ENCODE measurements at regions not wholly inside any gene's neighbourhood (a gene's known extent, or its start where the extent isn't known, plus 50 kb on each side); places are given as distances from the start of the nearest gene placed in this dataset.
"Not testable (repeated sequence)": the region's sequence is repeated elsewhere in the genome, so short reads cannot be mapped to it uniquely, and the experiment has no call there.

GRCh38 chr6:100210137-100211117, 216.4 kb upstream of the MCHR2 start:
- no peak overlapping the region for H3K27ac ChIP-seq
- TF ChIP-seq, protein P1, sequence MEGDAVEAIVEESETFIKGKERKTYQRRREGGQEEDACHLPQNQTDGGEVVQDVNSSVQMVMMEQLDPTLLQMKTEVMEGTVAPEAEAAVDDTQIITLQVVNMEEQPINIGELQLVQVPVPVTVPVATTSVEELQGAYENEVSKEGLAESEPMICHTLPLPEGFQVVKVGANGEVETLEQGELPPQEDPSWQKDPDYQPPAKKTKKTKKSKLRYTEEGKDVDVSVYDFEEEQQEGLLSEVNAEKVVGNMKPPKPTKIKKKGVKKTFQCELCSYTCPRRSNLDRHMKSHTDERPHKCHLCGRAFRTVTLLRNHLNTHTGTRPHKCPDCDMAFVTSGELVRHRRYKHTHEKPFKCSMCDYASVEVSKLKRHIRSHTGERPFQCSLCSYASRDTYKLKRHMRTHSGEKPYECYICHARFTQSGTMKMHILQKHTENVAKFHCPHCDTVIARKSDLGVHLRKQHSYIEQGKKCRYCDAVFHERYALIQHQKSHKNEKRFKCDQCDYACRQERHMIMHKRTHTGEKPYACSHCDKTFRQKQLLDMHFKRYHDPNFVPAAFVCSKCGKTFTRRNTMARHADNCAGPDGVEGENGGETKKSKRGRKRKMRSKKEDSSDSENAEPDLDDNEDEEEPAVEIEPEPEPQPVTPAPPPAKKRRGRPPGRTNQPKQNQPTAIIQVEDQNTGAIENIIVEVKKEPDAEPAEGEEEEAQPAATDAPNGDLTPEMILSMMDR (conservative IDR thresholded peaks at IDR 0.05) = no peak
- TF ChIP-seq ZFX (IDR thresholded peaks at IDR 0.05) = no peak

DNA sequence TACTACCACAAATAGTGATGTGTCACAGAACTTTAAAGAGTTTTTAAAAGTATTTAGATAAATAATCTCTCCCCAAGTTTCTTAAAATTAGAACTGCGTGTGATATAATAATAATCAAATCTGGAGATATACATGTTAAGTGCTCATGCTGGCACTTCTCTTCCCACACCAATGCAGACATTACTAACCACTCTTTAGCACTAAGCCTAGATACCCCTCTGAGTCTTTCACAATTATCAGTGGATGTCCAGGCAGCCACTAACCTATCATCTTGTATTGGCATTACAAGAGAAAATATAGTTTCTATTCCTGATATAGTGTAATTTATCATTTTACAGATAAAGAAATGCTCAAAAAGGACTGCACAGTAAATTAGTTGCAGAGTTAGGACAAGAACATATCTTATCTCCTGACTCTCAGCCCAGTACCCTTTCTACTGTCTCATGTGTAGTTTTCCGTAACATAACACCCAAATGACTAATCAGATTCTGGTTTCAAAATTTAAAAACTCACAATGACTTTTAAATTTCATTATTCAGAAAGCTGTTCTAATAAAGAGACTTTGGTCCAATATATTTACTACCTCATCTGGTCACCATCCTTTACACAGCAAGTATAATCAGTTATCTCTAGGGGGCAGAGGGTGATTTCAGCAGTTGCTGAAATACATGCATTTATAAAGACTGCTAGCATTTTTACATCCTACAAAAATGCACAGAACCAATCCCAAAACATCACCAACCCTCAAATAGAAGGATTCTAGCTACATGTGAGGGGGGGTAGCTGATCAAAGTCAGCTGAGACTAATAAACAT, 215.5 kb upstream of the MCHR2 start:
- TF ChIP-seq, protein P1 (conservative IDR thresholded peaks at IDR 0.05) = no peak
- TF ChIP-seq ZFX (IDR thresholded peaks at IDR 0.05) = no peak
- no peak overlapping the region for H3K27ac ChIP-seq

- TF ChIP-seq ZFX (IDR thresholded peaks at IDR 0.05) = no peak
- TF ChIP-seq, protein P1 (conservative IDR thresholded peaks at IDR 0.05) = no peak
Measured at GRCh38 chr6:100203400-100203799, 209.4 kb upstream of the MCHR2 start.

GRCh38 chr6:100202417-100203194, 208.6 kb upstream of the MCHR2 start:
- TF ChIP-seq ZFX (IDR thresholded peaks at IDR 0.05) = no peak
- TF ChIP-seq, protein P1 (conservative IDR thresholded peaks at IDR 0.05) = no peak
- H3K27ac ChIP-seq = no peak overlapping the region

More at GRCh38 chr6:100203400-100203799, 209.4 kb upstream of the MCHR2 start:
- H3K27ac ChIP-seq = no peak overlapping the region

DNA sequence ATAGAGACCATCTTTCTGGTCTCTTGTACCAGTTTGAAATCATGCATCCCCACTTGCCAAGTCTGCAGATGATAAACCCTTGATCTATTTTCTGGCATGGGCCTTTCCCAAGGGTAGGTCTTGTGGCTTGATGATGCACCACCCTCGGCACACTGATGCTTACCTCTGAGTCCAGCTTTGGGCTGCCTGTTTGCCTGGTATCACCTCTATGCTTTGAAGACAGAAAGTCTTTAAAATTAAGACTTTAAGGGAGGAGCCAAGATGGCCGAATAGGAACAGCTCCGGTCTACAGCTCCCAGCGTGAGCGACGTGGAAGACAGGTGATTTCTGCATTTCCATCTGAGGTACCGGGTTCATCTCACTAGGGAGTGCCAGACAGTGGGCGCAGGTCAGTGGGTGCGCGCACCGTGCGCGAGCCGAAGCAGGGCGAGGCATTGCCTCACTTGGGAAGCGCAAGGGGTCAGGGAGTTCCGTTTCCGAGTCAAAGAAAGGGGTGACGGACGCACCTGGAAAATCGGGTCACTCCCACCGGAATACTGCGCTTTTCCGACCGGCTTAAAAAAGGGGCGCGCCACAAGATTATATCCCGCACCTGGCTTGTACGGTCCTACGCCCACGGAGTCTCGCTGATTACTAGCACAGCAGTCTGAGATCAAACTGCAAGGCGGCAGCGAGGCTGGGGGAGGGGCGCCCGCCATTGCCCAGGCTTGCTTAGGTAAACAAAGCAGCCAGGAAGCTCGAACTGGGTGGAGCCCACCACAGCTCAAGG, 202.4 kb upstream of the MCHR2 start:
- not testable (repeated sequence) for H3K27ac ChIP-seq

- not testable (repeated sequence) for H3K27ac ChIP-seq
Measured at GRCh38 chr6:100195244-100195643, 201.2 kb upstream of the MCHR2 start.

DNA sequence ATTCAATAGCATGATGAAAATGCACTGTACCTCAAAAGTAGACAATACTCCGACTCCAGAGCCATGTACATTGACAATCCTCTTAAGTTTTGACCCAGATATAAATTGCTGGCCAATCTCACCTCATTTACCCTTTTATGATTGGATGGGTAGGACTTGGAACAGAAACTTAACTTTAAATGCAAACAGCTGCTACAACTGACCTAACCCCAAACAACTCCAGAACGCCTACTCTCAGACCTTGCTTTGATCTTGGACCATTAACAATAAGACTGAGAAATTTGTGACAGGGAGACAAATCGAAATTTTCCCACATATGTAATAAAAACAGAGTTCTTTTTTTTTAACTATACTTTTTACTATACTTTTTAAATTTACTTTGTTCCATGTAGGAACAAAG, 200.5 kb upstream of the MCHR2 start:
- no peak for TF ChIP-seq ZFX (IDR thresholded peaks at IDR 0.05)
- TF ChIP-seq, protein P1 (conservative IDR thresholded peaks at IDR 0.05) = no peak
- no peak overlapping the region for H3K27ac ChIP-seq
